Fibroblast of lung (primary cell): ENCODE measurements at regions not wholly inside any gene's neighbourhood (a gene's known extent, or its start where the extent isn't known, plus 50 kb on each side); places are given as distances from the start of the nearest gene placed in this dataset.

Experiments used
- DNase-seq, 2 donors: peaks; one replicate each; pipeline versions ENCODE4 v3.0.0 to v3.0.0-alpha.2; 2010; ENCODE audit warnings: low read depth in 2 of 2
- H2AFZ ChIP-seq: 2 replicates; pipeline ENCODE4 v1.5.1; 2012; ENCODE audit warnings: low read length, control low read depth, inconsistent platforms
- H3K27ac ChIP-seq: 2 replicates; pipeline ENCODE4 v1.5.1; 2011; ENCODE audit warnings: low read length, control low read depth; ENCODE audit not compliant: insufficient read depth
- H3K27me3 ChIP-seq: 2 replicates; pipeline ENCODE4 v1.5.1; 2011; ENCODE audit warnings: mild to moderate bottlenecking, low read length; ENCODE audit not compliant: control insufficient read depth, insufficient read depth
- H3K36me3 ChIP-seq: 2 replicates; pipeline ENCODE4 v1.5.1; 2011; ENCODE audit warnings: low read length; ENCODE audit not compliant: control insufficient read depth, insufficient read depth
- H3K4me1 ChIP-seq: 2 replicates; pipeline ENCODE4 v1.5.1; 2011; ENCODE audit warnings: low read length; ENCODE audit not compliant: control insufficient read depth, insufficient read depth; ENCODE audit errors: extremely low read depth
- H3K4me2 ChIP-seq: 2 replicates; pipeline ENCODE4 v1.5.1; 2011; ENCODE audit warnings: low read length, control low read depth; ENCODE audit not compliant: insufficient read depth; ENCODE audit errors: extremely low read depth
- H3K4me3 ChIP-seq, 4 experiments: fragments of 200-600 bp in 1 of 4; sonication (generic) in 1 of 4; replicated peaks in 1 of 4; 2 replicates each; pipeline ENCODE4 v1.5.1; 2011 to 2016; ENCODE audit warnings: low read length in 4 of 4, low read depth in 3 of 4, mild to moderate bottlenecking in 3 of 4, control low read depth in 2 of 4, inconsistent platforms in 1 of 4, mixed read lengths in 1 of 4; ENCODE audit not compliant: insufficient read depth in 1 of 4; ENCODE audit errors: control extremely low read depth in 1 of 4
- H3K79me2 ChIP-seq: 2 replicates; pipeline ENCODE4 v1.5.1; 2012; ENCODE audit warnings: mild to moderate bottlenecking, low read length, inconsistent platforms; ENCODE audit not compliant: control insufficient read depth, insufficient read depth
- H3K9ac ChIP-seq: 2 replicates; pipeline ENCODE4 v1.5.1; 2011; ENCODE audit warnings: mild to moderate bottlenecking, low read length, control low read depth; ENCODE audit not compliant: insufficient read depth
- H3K9me3 ChIP-seq: 2 replicates; pipeline ENCODE4 v1.5.1; 2012; ENCODE audit warnings: low read depth, low read length; ENCODE audit not compliant: control insufficient read depth, insufficient read depth
- H4K20me1 ChIP-seq: 2 replicates; pipeline ENCODE4 v1.5.1; 2011; ENCODE audit warnings: low read length; ENCODE audit not compliant: control insufficient read depth, insufficient read depth; ENCODE audit errors: extremely low read depth
- CTCF ChIP-seq, 2 donors: IDR thresholded peaks in 1 of 2; conservative IDR thresholded peaks in 1 of 2; 1 replicate in 1 of 2; 2 replicates in 1 of 2; pipeline ENCODE4 v1.5.1; 2011 to 2012; ENCODE audit warnings: low read length in 2 of 2, control low read depth in 1 of 2, inconsistent platforms in 1 of 2, low read depth in 1 of 2, mild to moderate bottlenecking in 1 of 2
- EZH2 ChIP-seq: IDR thresholded peaks from 2 replicates; pipeline ENCODE4 v1.5.1; 2012; ENCODE audit warnings: low read length, control low read depth, mild to moderate bottlenecking; ENCODE audit errors: missing control alignments

- TF ChIP-seq CTCF (conservative IDR thresholded peaks at IDR 0.05 in 1 of 2, IDR thresholded peaks at IDR 0.05 in 1 of 2; ENCODE audit: low read depth in 1 of 2, low read length in 2 of 2) = no peak
- no peak for TF ChIP-seq EZH2
- H3K36me3 ChIP-seq = no peaks in the 10 kb centered on the region
- no peak overlapping the region for H3K4me3 ChIP-seq
- no peaks in the 10 kb centered on the region for H4K20me1 ChIP-seq
- no peak overlapping the region for H3K9ac ChIP-seq
- DNase-seq = no peak
- no peak overlapping the region for H3K4me2 ChIP-seq
- no peaks in the 10 kb centered on the region for H3K9me3 ChIP-seq
- H3K27me3 ChIP-seq = no peaks in the 10 kb centered on the region
- H3K27ac ChIP-seq = no peak overlapping the region
- no peak overlapping the region for H2AFZ ChIP-seq
- no peaks in the 10 kb centered on the region for H3K4me1 ChIP-seq
- H3K79me2 ChIP-seq = no peaks in the 10 kb centered on the region
Observed at GRCh38 chr10:131016556-131016955, 295.0 kb downstream of the TCERG1L start.

- H3K36me3 ChIP-seq = no peaks in the 10 kb centered on the region
- no peak overlapping the region for H3K9ac ChIP-seq
- H3K27me3 ChIP-seq = no peaks in the 10 kb centered on the region
- no peak overlapping the region for H3K4me2 ChIP-seq
- DNase-seq = no peak
- TF ChIP-seq CTCF (conservative IDR thresholded peaks at IDR 0.05 in 1 of 2, IDR thresholded peaks at IDR 0.05 in 1 of 2; ENCODE audit: low read depth in 1 of 2, low read length in 2 of 2) (no peak), EZH2 (no peak)
- H2AFZ ChIP-seq = no peak overlapping the region
- H3K79me2 ChIP-seq = no peaks in the 10 kb centered on the region
- H3K4me3 ChIP-seq = no peak overlapping the region
- H3K4me1 ChIP-seq = no peaks in the 10 kb centered on the region
- peaks cover 2% of the 10 kb centered on the region for H3K9me3 ChIP-seq
- no peak overlapping the region for H3K27ac ChIP-seq
- no peaks in the 10 kb centered on the region for H4K20me1 ChIP-seq
Observed at GRCh38 chr10:131017566-131018285, 293.8 kb downstream of the TCERG1L start.

- H4K20me1 ChIP-seq = no peaks in the 10 kb centered on the region
- H3K36me3 ChIP-seq = no peaks in the 10 kb centered on the region
- H3K9ac ChIP-seq = no peak overlapping the region
- H3K4me1 ChIP-seq = no peaks in the 10 kb centered on the region
- peaks cover 2% of the 10 kb centered on the region for H3K9me3 ChIP-seq
- no peak overlapping the region for H3K27ac ChIP-seq
- no peak for DNase-seq
- H3K27me3 ChIP-seq = no peaks in the 10 kb centered on the region
- H3K4me2 ChIP-seq = no peak overlapping the region
- no peaks in the 10 kb centered on the region for H3K79me2 ChIP-seq
- no peak overlapping the region for H2AFZ ChIP-seq
- H3K4me3 ChIP-seq = no peak overlapping the region
- no peak for TF ChIP-seq EZH2
- TF ChIP-seq CTCF (conservative IDR thresholded peaks at IDR 0.05 in 1 of 2, IDR thresholded peaks at IDR 0.05 in 1 of 2; ENCODE audit: low read depth in 1 of 2, low read length in 2 of 2) = no peak
Observed at GRCh38 chr10:131018886-131019500, 292.5 kb downstream of the TCERG1L start.
